Ascending aorta (tissue), 2 donors: ENCODE measurements at regions not wholly inside any gene's neighbourhood (a gene's known extent, or its start where the extent isn't known, plus 50 kb on each side); places are given as distances from the start of the nearest gene placed in this dataset.

Source experiments
- DNase-seq, 2 donors: peaks; one replicate each; pipeline ENCODE4 v3.0.0-alpha.2; 2019; ENCODE audit warnings: low spot score in 2 of 2
- H3K27ac ChIP-seq, 2 donors: fragments of 200-600 bp; sonication (generic); one replicate each; pipeline ENCODE4 v1.5.1; 2016 to 2017; ENCODE audit warnings: mild to moderate bottlenecking in 1 of 2
- H3K27me3 ChIP-seq: fragments of 200-600 bp; sonication (generic); one replicate; pipeline ENCODE4 v1.5.1; 2017
- H3K36me3 ChIP-seq, 2 donors: fragments of 200-600 bp; sonication (generic); one replicate each; pipeline ENCODE4 v1.5.1; 2016
- H3K4me1 ChIP-seq, 2 donors: fragments of 200-600 bp; sonication (generic); one replicate each; pipeline ENCODE4 v1.5.1; 2016 to 2017; ENCODE audit warnings: mild to moderate bottlenecking in 1 of 2
- H3K4me3 ChIP-seq, 2 donors: fragments of 200-600 bp; sonication (generic); one replicate each; pipeline ENCODE4 v1.5.1; 2016 to 2017; ENCODE audit warnings: mild to moderate bottlenecking in 1 of 2
- H3K9me3 ChIP-seq, 2 donors: fragments of 200-600 bp; sonication (generic); one replicate each; pipeline ENCODE4 v1.5.1; 2016
- CTCF ChIP-seq, 3 experiments: fragments of 200-600 bp in 2 of 3; fragments of 450-650 bp in 1 of 3; sonication (generic) in 2 of 3; IDR thresholded peaks; one replicate each; pipeline ENCODE4 v1.5.1; 2016 to 2019; ENCODE audit warnings: antibody characterized with exemption in 3 of 3, mild to moderate bottlenecking in 1 of 3, moderate library complexity in 1 of 3
- intact Hi-C: fragments of 100-400 bp; cut with DNase I; formaldehyde crosslinking; loops from one replicate; pipeline ENCODE4 v1.15.1; 2023

- intact Hi-C loops = no loop called here
- Histone ChIP-seq H3K36me3 (no peaks in the 10 kb centered on the region), H3K27me3 (no peaks in the 10 kb centered on the region), H3K27ac (no peak overlapping the region), H3K4me3 (no peak overlapping the region), H3K4me1 (no peaks in the 10 kb centered on the region), H3K9me3 (peaks cover 4 to 10% of the 10 kb centered on the region in 2 donors)
- no peak for DNase-seq
- TF ChIP-seq CTCF (IDR thresholded peaks at IDR 0.05) = no peak
Observed at GRCh38 chr4:75158451-75158850, 225.5 kb downstream of the PARM1 start.

GRCh38 chr4:75154994-75155393 lies 222.1 kb downstream of the PARM1 start:
- TF ChIP-seq CTCF (IDR thresholded peaks at IDR 0.05) = no peak
- no peaks in the 10 kb centered on the region for H3K36me3 ChIP-seq
- H3K4me3 ChIP-seq = no peak overlapping the region
- no peak overlapping the region for H3K27ac ChIP-seq
- H3K9me3 ChIP-seq = peaks cover 4 to 10% of the 10 kb centered on the region in 2 donors
- H3K4me1 ChIP-seq = no peaks in the 10 kb centered on the region
- no peaks in the 10 kb centered on the region for H3K27me3 ChIP-seq
- DNase-seq = no peak
- intact Hi-C loops = no loop called here

- H3K9me3 ChIP-seq = no peaks in the 10 kb centered on the region
- TF ChIP-seq CTCF (IDR thresholded peaks at IDR 0.05) = no peak
Observed at GRCh38 chr4:75146223-75146622, 213.3 kb downstream of the PARM1 start.

GRCh38 chr4:75144475-75144874 lies 211.6 kb downstream of the PARM1 start:
- intact Hi-C loops = loop anchor here (5.0 kb wide), 1 partner anchor 212 kb away; the partner anchor contains the start of gene PARM1

More at GRCh38 chr4:75146223-75146622, 213.3 kb downstream of the PARM1 start:
- Histone ChIP-seq H3K27me3 (no peaks in the 10 kb centered on the region), H3K27ac (no peak overlapping the region), H3K4me1 (peaks cover 0 to 3% of the 10 kb centered on the region in 2 donors), H3K4me3 (no peak overlapping the region), H3K36me3 (no peaks in the 10 kb centered on the region)
- no peak for DNase-seq
- intact Hi-C loops = no loop called here

GRCh38 chr4:75142850-75143249 lies 209.9 kb downstream of the PARM1 start:
- H3K27me3 ChIP-seq = no peaks in the 10 kb centered on the region
- H3K4me3 ChIP-seq = no peak overlapping the region
- no peak for TF ChIP-seq CTCF (IDR thresholded peaks at IDR 0.05)
- H3K9me3 ChIP-seq = no peaks in the 10 kb centered on the region
- peak overlapping the region; percentile 52 to 54 for H3K27ac ChIP-seq
- no peak for DNase-seq
- peaks cover 0 to 3% of the 10 kb centered on the region in 2 donors for H3K4me1 ChIP-seq
- intact Hi-C loops = loop anchor here (5.0 kb wide), 1 partner anchor 211 kb away; the partner anchor contains the start of gene PARM1
- no peaks in the 10 kb centered on the region for H3K36me3 ChIP-seq

More at GRCh38 chr4:75144475-75144874, 211.6 kb downstream of the PARM1 start:
- Histone ChIP-seq H3K27me3 (no peaks in the 10 kb centered on the region), H3K9me3 (no peaks in the 10 kb centered on the region), H3K36me3 (no peaks in the 10 kb centered on the region), H3K4me3 (no peak overlapping the region), H3K4me1 (peaks cover 0 to 3% of the 10 kb centered on the region in 2 donors), H3K27ac (no peak overlapping the region)
- no peak for DNase-seq
- TF ChIP-seq CTCF (IDR thresholded peaks at IDR 0.05) = no peak

- no peak for DNase-seq
- intact Hi-C loops = loop anchor here (5.0 kb wide), 1 partner anchor 210 kb away; the partner anchor contains the start of gene PARM1
- Histone ChIP-seq H3K4me1 (peaks cover 0 to 3% of the 10 kb centered on the region in 2 donors), H3K4me3 (no peak overlapping the region), H3K36me3 (no peaks in the 10 kb centered on the region), H3K27me3 (no peaks in the 10 kb centered on the region), H3K9me3 (no peaks in the 10 kb centered on the region), H3K27ac (peak overlapping the region; percentile 52 to 54)
- no peak for TF ChIP-seq CTCF (IDR thresholded peaks at IDR 0.05)
Observed at GRCh38 chr4:75142382-75142781, 209.5 kb downstream of the PARM1 start.
